ENCODE measurements at regions not wholly inside any gene's neighbourhood (a gene's known extent, or its start where the extent isn't known, plus 50 kb on each side); places are given as distances from the start of the nearest gene placed in this dataset.

DNA sequence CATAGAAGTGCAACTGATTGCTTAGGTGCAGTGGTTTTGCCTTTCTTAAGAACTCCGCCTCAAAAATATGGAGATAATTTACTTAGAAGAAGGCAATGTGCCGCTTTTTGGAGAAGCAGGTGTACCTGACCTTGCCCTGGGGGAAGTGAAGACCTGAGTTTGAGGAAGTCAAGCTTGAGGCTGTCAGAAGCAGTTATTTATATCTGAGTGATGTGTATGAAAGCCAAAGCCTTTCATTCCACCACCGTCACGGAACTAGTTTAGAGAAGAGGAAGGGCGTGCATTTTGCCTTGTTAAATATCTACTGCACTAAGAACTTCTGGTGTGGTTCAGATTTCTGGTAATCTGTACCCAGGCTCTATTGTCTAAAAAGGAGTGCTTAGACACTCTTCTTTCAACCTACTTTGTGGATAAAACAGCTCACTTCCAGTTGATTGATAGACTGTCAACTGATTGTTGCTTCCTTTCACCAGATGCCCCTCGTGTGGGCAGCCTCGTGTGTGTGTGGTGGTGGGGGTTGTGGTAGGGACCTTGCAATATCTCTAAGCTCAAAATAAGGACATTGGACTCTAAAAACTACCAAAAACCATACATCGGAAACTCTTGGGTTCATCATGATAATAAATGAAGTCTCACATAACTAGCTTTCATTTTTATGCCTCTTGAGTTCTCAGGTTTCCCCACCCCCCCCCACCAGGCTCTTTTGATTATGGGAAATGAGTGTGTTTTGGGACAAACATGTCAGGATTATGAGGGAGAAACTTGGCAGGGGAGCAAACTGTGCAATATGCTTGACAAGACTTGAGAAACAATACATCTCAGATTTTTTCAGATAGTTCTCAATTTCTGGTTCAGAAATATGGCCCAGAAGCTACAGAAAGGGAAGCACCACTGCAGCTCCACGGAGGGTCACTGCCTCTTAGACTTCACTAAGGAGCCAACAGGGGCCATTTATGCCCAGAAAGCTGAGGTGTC, 78.6 kb downstream of the ARF6 start:
- no peak for DNase-seq (ENCODE audit: low read depth)

DNA sequence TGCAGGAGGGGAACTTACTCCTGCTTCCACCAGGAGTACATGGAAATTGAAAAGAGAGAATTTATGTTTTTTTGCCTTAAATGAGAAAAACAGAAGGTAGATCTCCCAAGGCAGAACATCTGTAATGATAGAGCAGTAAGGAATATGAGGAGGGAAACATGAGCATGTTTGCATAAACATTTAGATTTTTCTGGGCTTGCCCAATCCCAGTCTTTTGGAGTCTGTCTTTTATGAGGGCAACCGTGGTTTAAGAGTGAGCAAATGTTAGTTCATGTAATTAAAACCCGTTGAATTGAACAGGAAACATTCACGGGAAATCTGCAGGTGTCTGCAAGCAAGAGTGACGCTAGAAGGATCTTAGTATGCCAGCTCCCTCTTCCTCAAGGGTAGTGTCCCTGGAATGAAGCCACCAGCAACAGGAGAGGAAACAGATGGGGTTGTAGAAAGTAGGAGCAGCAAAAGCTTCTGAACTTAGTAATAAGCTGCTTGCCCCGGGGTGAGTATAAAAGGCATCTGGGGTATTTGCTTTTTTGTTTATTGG, 79.3 kb downstream of the ARF6 start:
- DNase-seq (ENCODE audit: low read depth), result no peak

DNA sequence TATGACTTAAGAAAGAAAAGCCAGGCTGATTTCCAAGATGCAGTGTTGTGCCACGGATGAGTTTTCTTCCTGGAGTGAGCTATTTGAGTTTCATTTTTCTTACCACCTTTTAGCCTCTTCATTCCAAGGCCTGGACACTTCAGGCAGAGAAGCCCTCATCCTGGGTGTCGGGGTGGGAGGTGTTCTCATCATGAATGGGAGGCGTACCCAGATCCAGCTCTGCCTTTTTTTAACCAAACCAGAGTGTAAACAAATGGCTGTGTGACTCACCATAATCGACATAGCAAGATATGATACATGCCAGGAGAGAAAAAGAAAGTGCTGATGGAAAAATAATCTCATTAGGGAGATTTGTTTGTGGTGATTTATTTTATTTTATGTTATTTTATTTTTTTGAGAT, 79.9 kb downstream of the ARF6 start:
- no peak for DNase-seq (ENCODE audit: low read depth)

DNA sequence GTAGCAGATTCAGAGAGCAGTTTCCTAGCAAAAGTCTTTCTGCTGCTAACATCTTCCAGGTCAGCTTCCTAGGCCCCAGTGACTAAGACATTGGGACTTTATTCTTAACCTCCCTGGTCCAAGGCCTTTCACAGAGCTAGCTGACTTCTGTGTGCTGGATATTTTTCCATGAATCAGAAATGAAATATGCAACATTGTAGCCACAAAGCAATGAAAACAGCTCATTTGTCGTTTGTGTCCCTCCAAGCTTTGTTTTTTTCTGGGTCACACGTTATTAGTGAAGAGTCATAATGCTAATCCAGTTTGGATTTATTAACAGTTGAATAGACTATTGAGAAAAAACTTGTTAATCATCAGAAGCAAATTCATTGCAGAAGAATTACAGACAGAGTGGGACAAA, 82.4 kb downstream of the ARF6 start:
- no peak for DNase-seq (ENCODE audit: low read depth)

DNA sequence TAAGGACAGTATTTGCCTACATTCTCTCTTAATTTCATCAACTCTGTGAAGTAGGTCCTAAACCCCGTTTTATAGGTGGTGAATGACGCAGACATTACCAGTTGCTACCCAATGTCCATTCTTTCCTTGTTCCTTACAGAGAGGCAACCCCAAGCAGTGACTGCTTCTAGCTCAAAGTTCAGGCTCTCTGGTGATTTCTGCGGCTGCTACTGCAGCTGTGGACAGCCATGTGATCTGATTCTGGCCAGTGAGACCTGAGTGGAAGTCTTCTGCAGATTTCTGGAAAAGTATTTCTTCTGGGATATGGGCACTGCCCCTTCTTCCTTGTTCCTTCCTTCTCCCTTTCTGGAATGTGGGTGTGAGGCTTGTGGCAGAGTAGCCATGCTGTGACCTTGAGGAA, 82.9 kb downstream of the ARF6 start:
- DNase-seq (ENCODE audit: low read depth), result no peak

DNA sequence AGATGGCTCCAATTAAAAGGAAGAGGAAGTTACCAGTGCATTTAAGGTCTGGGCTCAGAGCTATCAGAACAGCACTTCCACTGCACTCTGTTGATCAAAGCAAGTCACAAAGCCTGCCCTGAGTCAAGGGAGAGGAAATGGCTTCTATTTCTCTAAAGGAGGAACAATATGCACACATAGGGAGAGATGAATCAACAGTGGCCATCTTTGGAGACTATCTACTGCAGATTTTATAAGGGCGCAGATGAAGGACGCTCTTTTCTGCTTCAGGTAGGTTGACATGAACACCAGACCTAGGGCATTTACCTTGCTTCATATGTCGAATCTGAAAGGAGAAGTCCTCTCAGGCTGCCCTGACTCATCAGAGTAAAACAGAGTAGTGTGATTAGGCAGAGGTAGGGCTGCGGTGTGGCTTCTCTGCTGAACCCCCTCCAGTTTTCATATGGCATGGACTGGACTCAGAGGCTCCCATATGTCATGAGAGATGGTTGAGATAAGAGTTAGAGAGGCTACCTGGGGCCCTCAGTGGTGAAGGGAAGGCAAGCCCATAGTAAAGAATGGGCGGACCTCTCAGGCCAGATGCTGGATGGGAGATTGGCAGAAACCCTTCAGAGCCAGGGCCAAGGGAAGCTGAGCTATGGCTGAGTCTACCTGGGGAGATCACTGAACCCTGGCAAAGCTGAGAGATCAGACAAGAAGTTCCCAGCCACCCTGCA, 84.4 kb downstream of the ARF6 start:
- DNase-seq (ENCODE audit: low read depth), result no peak

DNA sequence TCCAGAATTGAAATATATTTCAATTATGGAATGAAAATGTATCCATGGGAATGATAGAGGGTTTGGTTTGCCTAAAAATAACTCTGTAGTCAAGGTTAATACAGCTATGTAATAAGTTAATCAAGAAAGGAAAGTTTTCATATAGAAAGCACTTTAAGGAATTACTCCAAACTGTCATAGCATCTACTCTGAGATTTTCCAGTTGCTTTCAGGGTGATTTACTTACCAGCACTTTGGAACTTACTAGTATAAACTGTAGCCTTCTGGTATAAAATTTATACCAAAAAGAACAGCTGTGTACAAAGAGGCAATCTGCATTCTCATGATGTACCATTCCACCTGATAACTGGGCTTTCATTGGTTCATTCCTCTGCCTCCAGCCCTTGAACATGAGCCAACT, 87.1 kb downstream of the ARF6 start:
- DNase-seq (ENCODE audit: low read depth), result no peak

DNA sequence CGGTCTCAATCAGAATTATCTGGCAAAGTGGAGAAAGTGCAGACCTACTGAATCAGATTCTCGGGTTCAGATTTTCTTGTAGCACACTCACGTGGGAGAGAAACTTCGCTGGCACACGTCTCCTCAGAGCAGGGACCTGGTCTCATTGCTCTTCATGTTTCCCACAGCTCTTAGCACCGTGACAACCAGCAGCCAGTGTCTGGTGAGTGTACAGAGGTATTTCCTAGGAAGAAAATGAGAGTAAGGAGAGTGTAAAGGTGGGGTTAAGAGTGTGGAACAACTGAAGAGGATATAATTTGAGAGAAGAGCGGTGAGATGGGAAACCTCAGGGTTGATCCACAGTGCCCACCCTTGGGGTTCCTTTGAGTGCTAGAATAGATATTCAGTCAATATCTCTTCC, 89.2 kb downstream of the ARF6 start:
- DNase-seq (ENCODE audit: low read depth), result no peak

DNA sequence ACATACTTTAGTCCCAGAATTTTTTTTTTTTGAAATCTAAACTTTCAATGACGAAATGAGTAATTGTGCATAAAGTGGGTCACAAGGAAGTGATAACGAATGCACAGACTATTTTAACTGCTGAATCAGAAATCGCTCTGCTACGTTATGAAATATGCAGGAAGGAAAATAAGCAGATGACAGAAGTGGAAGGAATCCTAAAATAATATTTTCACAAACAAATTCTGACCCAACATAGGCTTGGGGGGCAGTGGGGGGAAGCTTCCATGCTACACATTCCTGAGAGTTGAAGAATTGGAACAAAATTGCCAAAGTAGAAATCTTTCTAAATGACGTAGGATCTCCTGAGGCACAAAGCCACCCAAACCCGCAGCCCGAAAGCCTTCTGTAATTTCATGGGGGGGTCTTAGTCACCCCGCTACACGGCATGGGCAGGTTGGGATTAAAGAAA, 89.6 kb downstream of the ARF6 start:
- DNase-seq (ENCODE audit: low read depth), result no peak

DNA sequence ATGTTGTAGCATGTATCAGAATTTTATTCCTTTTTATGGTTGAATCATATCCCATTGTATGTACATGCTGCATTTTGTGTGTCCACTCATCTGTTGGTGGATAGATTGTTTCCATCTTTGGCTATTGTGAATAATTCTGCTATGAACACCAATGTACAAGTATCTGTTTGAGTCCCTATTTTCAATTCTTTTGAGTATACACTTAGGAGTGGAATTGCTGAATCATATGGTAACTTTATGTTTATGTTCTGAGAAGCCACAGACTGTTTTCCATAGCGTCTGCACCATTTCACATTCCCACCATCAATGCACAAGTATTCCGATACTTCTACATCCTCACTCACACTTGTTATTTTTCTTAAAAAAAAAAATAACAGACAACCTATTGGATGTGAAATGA, 91.5 kb downstream of the ARF6 start:
- no peak for DNase-seq (ENCODE audit: low read depth)

DNA sequence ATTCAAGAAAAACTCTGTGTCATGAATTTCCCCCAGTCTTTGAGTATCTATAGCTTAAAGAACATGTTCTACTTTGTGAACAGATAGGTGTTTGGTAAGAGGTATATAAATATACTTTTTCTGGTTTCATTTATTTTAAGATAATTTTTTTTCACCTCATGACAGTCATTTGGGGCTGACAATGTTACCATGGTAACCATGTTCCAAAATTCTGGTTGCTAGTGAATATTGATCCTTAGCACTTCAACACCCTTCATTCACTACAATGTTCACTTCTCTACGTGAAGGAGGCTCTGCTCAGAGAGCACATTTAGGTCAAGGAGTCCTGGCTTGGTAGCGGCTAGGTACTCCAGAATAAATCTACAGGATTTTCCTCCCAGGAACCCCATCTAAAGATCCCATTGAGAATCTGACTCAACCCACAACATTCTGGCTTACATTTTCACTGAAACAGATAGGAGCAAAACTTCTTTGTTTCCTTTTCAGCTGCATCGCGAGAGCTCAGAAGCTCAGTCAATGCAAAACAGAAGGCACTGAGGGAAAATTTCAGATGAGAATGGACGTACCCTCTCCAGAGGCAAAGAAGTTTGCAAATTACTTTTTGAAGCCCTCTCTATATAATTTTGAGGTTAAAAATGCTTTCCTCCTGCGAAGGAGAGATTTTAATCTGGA, 93.6 kb downstream of the ARF6 start:
- no peak for DNase-seq (ENCODE audit: low read depth)

DNA sequence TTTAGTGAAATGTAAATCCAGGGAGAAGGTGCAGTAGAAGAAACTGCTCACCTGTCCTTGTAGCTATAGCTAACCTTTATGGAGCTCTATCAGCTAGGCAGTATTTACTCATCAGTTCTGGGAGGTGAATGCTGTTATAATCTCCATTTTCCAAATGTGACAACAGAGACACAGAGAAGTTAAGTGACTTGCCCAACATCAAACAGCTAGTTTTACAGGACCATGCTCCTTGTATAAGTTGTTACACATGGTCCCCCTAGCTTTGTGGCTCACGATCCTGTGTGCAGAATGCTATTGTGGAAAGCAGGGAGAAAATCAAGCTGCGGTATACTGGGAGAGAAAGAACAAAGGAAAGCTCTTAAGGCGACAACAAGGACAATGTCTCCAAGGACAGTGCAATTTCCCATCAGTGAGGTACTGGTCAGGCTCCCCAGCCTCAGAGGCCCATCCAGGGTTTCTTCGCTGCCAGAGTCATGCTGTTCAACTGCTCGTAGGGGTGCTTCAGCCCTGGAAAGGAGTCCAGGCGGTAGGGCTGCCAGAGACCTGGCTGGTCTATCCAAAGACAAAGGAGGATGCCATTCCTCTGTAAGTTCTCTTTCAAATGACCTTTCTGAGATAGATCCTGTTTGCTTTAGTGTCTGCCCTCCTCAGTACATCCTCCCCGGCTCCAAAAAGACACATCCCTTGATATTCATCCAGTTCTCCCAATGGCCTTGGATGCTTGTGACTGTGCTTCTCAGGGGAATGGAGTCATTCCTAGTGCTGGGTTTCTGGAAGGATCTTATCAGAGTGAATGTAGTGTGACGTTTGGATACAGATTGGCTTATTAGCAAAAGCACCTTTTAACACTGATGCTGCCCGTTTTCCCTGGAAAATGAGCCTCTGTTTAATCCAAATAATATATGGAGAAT, 95.5 kb downstream of the ARF6 start:
- DNase-seq (ENCODE audit: low read depth), result no peak

DNA sequence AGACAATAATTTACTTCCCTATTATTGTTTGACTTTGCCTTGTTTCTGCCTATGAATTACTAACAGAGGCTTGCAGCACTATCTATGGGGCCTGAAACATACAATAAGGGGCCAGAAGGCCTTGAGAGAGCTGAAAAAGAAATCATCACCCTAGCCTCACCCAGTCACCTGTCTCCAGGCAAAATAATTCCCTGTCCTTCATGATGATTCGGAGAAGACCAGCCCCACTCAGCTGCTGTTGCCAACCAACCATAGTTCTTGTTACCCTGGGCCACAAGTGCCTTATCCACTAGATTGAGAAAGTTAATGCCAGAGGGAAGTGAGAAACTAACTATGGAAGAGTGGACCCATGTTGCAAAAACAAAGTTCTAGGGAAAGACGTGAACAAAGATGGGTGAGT, 97.1 kb downstream of the ARF6 start:
- no peak for DNase-seq (ENCODE audit: low read depth)

DNA sequence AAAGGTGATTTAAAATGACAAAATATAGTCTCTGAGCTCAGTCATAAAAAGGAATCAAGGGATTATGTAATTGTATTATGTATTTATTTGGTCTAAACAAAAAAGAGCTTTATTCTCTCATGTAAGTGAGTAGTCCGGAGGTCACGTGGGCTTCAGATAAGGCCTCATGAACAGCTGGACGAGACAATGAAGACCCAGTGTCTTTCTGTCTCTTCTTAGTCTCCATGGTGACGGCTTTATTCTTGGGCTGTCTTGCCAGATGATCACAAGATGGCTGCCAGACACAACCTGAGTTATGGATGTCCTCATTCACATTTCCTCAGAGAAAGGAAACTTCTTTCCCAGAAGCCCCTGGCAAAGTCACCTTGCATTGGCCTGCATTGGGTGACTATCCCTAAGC, 98.6 kb downstream of the ARF6 start:
- DNase-seq (ENCODE audit: low read depth), result no peak

DNA sequence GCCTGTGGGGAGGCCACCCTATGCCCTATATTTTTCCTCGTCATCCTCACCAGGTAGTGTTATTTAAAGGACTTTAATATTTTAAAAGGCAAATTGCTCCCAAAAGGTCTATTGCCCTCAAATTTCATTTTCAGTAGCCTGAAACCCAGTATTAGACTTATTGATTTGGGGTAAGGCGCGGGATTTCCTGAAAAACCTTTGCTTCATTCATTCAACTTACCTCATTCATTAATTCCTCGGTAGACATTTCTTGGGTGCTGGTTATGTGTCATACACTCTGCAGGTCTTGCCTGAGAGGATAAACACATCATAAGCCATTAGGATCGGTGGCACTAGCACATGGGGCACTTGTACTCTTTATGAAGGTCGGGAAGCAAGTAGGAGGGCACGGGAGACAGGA, 99.2 kb downstream of the ARF6 start:
- no peak for DNase-seq (ENCODE audit: low read depth)

DNA sequence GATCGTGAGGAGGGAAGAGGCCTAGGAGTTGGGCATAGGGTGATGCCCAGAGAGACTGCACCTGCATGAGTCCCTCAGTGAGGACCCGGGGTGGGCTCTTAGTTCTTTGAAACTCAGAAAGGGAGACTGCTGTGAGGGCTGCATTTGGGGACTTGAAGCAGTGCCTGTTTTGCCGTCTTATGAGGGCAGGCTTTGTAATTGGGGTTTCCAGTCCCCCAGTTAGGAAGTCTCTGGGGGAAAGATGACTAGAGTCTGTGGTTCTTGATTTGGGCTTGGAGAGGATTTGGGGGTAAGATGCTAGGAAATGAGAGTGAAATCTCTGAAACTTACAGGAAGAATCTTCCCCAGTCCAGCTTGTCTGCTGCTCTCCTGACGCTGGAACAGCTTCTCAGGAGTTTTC, 99.6 kb downstream of the ARF6 start:
- DNase-seq (ENCODE audit: low read depth), result no peak

DNA sequence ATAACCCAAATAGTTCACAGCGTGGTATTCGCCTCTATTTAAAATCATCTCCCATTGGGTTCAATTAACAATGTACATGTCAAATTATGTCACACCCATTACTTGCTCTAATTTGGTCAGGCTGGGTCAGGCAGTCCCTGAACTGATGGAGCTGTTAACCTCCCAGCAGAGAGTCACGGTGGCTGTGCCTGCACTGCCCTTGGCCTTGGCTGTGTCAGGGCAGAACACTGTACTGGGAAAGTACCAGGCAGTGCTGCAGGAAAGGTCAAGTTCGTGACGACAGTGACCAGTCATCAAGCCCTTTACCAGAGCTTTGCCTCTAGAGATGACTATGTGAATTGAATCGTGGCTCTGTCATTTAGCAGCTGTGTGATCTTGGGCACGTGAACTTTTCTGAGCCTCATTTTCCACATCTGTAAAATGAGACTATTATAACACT, 100.0 kb downstream of the ARF6 start:
- DNase-seq (ENCODE audit: low read depth), result no peak

DNA sequence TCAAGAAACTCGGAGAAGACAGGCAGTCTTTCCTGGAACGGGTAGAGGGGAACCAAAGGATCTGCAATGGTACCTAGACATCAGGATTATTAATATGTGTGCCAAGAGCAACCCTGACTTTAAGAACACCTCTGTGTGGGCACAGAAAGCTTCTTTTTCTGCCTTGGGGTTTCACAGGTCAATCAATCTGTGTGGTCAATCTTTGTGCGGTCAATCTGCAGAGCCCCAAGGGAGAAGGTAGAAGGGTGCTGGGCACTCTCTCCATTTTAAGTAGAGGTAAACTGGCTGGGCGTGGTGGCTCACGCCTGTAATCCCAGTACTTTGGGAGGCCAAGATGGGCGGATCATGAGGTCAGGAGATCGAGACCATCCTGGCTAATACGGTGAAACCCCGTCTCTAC, 100.7 kb downstream of the ARF6 start:
- DNase-seq (ENCODE audit: low read depth), result no peak

DNA sequence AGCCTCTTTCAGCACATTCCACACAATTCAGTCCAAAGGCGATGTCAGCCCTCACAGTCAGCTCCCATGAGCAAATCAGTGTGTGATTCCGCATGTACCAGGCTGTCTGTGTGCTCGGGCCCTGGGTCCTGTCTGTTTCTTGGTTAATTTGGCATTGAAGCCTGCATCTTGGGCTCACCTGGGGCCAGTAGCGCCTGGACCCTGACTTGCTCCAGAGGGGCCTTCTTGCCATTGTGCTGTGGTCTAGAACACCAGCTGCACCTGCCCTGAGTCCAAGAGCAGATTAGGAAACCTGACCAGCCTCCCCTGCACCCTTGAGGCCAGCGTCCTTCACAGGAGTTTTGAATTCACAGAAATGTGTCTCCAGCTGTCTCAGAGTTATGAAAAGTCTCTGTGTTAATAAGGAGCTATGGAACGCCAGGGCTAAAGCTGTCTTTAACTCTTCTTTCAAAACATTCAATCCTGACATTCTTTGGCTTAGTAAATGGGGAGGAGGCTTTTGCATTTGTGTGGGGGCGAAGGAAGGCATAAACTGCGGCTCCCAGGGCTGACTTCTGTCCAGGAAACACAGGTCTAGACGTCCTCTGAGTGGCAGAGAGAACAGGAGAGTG, 102.2 kb downstream of the ARF6 start:
- no peak for DNase-seq (ENCODE audit: low read depth)

DNA sequence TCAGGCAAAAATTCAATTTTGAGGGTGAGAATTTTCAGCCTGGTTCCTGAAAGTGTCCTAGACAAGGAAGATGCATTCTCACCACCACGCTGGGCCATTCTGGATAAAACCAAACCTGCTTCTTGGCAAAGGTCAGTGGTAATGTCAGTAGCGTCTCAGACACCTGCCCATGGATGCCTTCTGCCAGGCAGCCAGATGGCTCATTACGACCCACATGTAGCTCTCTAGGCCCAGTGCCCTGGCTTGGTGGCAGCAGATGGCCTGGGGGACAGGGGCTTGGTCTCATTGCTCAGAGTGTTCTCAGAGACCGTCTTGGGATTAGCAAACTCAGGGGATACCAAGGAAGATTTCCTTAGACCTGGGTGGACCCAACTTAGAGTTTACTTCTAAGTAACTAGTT, 105.1 kb downstream of the ARF6 start:
- DNase-seq (ENCODE audit: low read depth), result no peak
